ENCODE measurements at regions not wholly inside any gene's neighbourhood (a gene's known extent, or its start where the extent isn't known, plus 50 kb on each side); places are given as distances from the start of the nearest gene placed in this dataset.

DNA sequence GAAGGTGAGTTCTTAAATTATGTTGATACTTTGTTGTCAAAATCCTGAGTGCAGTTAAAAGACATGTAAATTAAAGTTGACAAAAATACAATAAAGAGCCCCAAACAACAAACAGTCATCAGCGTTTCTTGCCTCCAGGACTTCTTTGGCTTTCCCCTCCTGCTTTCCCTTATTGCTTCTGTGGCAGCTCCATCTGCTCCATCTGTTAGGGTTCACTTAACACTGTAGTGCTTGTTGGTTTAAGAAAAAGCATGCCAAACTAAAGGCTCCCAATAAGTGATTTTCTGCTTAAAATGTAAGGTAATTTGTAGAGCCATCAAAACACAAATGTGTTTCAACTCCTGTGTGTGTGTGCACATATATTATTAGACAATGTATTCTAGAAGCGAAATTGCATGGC is 254.3 kb upstream of the GNAI1 start:
- TF ChIP-seq GATA3 (IDR thresholded peaks at IDR 0.05; ENCODE audit: low read depth, low read length) = no peak
- no peak for TF ChIP-seq GATA2 (IDR thresholded peaks at IDR 0.05; ENCODE audit: low read depth, low read length)

Data from SH-SY5Y (cell line).